ENCODE measurements at regions not wholly inside any gene's neighbourhood (a gene's known extent, or its start where the extent isn't known, plus 50 kb on each side); places are given as distances from the start of the nearest gene placed in this dataset.

- TF ChIP-seq CTCF (IDR thresholded peaks at IDR 0.05; ENCODE audit: insufficient read depth, low read length) (no peak), REST (IDR thresholded peaks at IDR 0.05; ENCODE audit: insufficient replicate concordance, low read depth) (no peak), POLR2AphosphoS5 (IDR thresholded peaks at IDR 0.05; ENCODE audit: low read depth) (no peak), SPI1 (IDR thresholded peaks at IDR 0.05; ENCODE audit: borderline replicate concordance, low read depth) (no peak), GABPA (IDR thresholded peaks at IDR 0.05; ENCODE audit: low read depth) (no peak)
Measured at GRCh38 chr18:2053490-2054089, 517.7 kb downstream of the METTL4 start.

All from HL-60 (cell line).